ENCODE measurements at regions not wholly inside any gene's neighbourhood (a gene's known extent, or its start where the extent isn't known, plus 50 kb on each side); places are given as distances from the start of the nearest gene placed in this dataset.

- Histone ChIP-seq H2BK20ac (ENCODE audit: low read length) (no peak overlapping the region), H3K9ac (replicated peaks in 1 of 4; ENCODE audit: extremely low read depth in 1 of 4, low read depth in 3 of 4, low read length in 3 of 4) (no peak overlapping the region), H2AK5ac (ENCODE audit: low read depth, low read length) (no peak overlapping the region), H2AFZ (ENCODE audit: low read length) (no peak overlapping the region), H4K8ac (ENCODE audit: extremely low read depth, insufficient read depth, low read length) (no peak overlapping the region), H3K23me2 (ENCODE audit: low read depth, low read length) (no peaks in the 10 kb centered on the region), H4K91ac (replicated peaks; ENCODE audit: insufficient read length, low read length) (no peak overlapping the region), H2BK5ac (ENCODE audit: low read depth, low read length) (no peak overlapping the region), H3K4me2 (ENCODE audit: insufficient read depth in 1 of 2, low read depth in 2 of 2, low read length in 2 of 2) (no peak overlapping the region), H3K79me2 (ENCODE audit: control insufficient read depth in 1 of 2, insufficient read depth in 2 of 2, low read length in 2 of 2) (no peaks in the 10 kb centered on the region), H4K5ac (ENCODE audit: insufficient read length, low read depth, low read length) (no peak overlapping the region), H3K9me3 (ENCODE audit: insufficient read depth in 2 of 2, low read depth in 1 of 2, low read length in 1 of 2) (peaks cover 3 to 6% of the 10 kb centered on the region in 2 experiments; a peak in 3 of 4 replicates), H4K20me1 (replicated peaks in 1 of 2; ENCODE audit: control insufficient read depth in 1 of 2, insufficient read depth in 2 of 2, low read length in 2 of 2) (no peaks in the 10 kb centered on the region), H3K4ac (replicated peaks; ENCODE audit: insufficient read length, low read depth, low read length) (no peak overlapping the region), H3K79me1 (ENCODE audit: low read depth, low read length) (no peaks in the 10 kb centered on the region), H3K27me3 (replicated peaks in 1 of 4; ENCODE audit: control insufficient read depth in 3 of 4, extremely low read depth in 1 of 4, insufficient read depth in 3 of 4, low read length in 3 of 4) (no peaks in the 10 kb centered on the region), H2BK12ac (ENCODE audit: low read depth, low read length) (no peak overlapping the region), H2BK15ac (ENCODE audit: low read length) (no peak overlapping the region), H3K4me3 (ENCODE audit: extremely low read depth in 1 of 4, insufficient read depth in 2 of 4, low read depth in 3 of 4, low read length in 4 of 4) (no peak overlapping the region), H3K18ac (ENCODE audit: extremely low read depth, low read length) (no peak overlapping the region), H2BK120ac (replicated peaks; ENCODE audit: low read depth, low read length) (no peak overlapping the region), H3K27ac (ENCODE audit: low read depth, low read length) (no peak overlapping the region), H3K4me1 (replicated peaks in 1 of 4; ENCODE audit: control insufficient read depth in 3 of 4, insufficient read depth in 4 of 4, low read length in 3 of 4) (no peaks in the 10 kb centered on the region), H3K36me3 (ENCODE audit: control insufficient read depth in 2 of 4, insufficient read depth in 4 of 4, low read length in 3 of 4) (no peaks in the 10 kb centered on the region; a peak in 1 of 8 replicates), H3K14ac (ENCODE audit: insufficient read length) (no peak overlapping the region), H3K56ac (replicated peaks; ENCODE audit: insufficient read length, low read depth, low read length) (no peak overlapping the region), H3K23ac (ENCODE audit: insufficient read length) (no peak overlapping the region)
- FAIRE-seq: no peak
- DNase-seq (ENCODE audit: low read depth in 1 of 2, low spot score in 2 of 2): no peak
- ChIA-PET CTCF (ENCODE audit: partially characterized antibody) (interaction anchor here (1.1 to 1.6 kb wide), 3 partner anchors 8 to 70 kb away, joined by 3 to 6 read pairs (median 3); no protein-coding TSS in a partner anchor), POLR2A (ENCODE audit: partially characterized antibody) (no interaction called here)
- no peak for TF ChIP-seq CTBP2 (IDR thresholded peaks at IDR 0.05; ENCODE audit: borderline replicate concordance, insufficient read depth, insufficient read length, low read length)
- no peak for TF ChIP-seq SP1 (IDR thresholded peaks at IDR 0.05; ENCODE audit: low read depth, low read length)
- no peak for TF ChIP-seq EZH2 (IDR thresholded peaks at IDR 0.05; ENCODE audit: low read depth, low read length, severe bottlenecking)
- no peak for TF ChIP-seq POU5F1 (IDR thresholded peaks at IDR 0.05; ENCODE audit: low read depth, low read length)
- TF ChIP-seq KDM5A (IDR thresholded peaks at IDR 0.05; ENCODE audit: low read length): no peak
- no peak for TF ChIP-seq FOSL1 (IDR thresholded peaks at IDR 0.05; ENCODE audit: insufficient read depth, low read depth, low read length)
- TF ChIP-seq TAF1 (IDR thresholded peaks at IDR 0.05; ENCODE audit: low read depth, low read length): no peak
- no peak for TF ChIP-seq PHF8 (conservative IDR thresholded peaks at IDR 0.05; ENCODE audit: low read depth, low read length)
- TF ChIP-seq EGR1 (IDR thresholded peaks at IDR 0.05; ENCODE audit: borderline replicate concordance, low read depth, low read length): no peak
- TF ChIP-seq TEAD4 (IDR thresholded peaks at IDR 0.05; ENCODE audit: low read depth, low read length): no peak
- TF ChIP-seq JUND (IDR thresholded peaks at IDR 0.05; ENCODE audit: low read length): no peak
Measured at GRCh38 chr1:157893686-157894085, 52.1 kb upstream of the CD5L start.
